Neural cell (in vitro differentiated cells): ENCODE measurements at regions not wholly inside any gene's neighbourhood (a gene's known extent, or its start where the extent isn't known, plus 50 kb on each side); places are given as distances from the start of the nearest gene placed in this dataset.

Source experiments
- CTCF ChIP-seq: fragments of 450-650 bp; IDR thresholded peaks from 2 replicates; pipeline ENCODE4 v1.5.1; 2014; ENCODE audit warnings: antibody characterized with exemption, mild to moderate bottlenecking, moderate library complexity; ENCODE audit not compliant: poor library complexity, severe bottlenecking
- EP300 ChIP-seq: fragments of 450-650 bp; conservative IDR thresholded peaks from 2 replicates; pipeline ENCODE4 v1.6.1; 2014; ENCODE audit warnings: antibody characterized with exemption, mild to moderate bottlenecking, moderate library complexity; ENCODE audit not compliant: poor library complexity, severe bottlenecking
- REST ChIP-seq: IDR thresholded peaks from 2 replicates; pipeline ENCODE4 v1.6.1; 2012; ENCODE audit warnings: borderline replicate concordance

GRCh38 chr9:25752398-25752797 lies 74.2 kb upstream of the TUSC1 start:
- TF ChIP-seq REST, result no peak
- TF ChIP-seq CTCF, result no peak
- no peak for TF ChIP-seq EP300
